H1 (cell line): ENCODE measurements at regions not wholly inside any gene's neighbourhood (a gene's known extent, or its start where the extent isn't known, plus 50 kb on each side); places are given as distances from the start of the nearest gene placed in this dataset.

Experiments
- CTCF ChIA-PET: fragments of 300-600 bp; sonication (Branson Sonifier 250); formaldehyde crosslinking; loops from one replicate; lab custom pipeline; 2021; ENCODE audit not compliant: partially characterized antibody; lab: Charles Lee
- POLR2A ChIA-PET: fragments of 300-600 bp; sonication (Branson Sonifier 250); formaldehyde crosslinking; loops from one replicate; lab custom pipeline; 2021; ENCODE audit warnings: inconsistent platforms; ENCODE audit not compliant: partially characterized antibody; lab: Charles Lee
- DNase-seq, 2 experiments: peaks; one replicate each; pipeline versions ENCODE4 v3.0.0 to v3.0.0-alpha.2; 2010 to 2022; ENCODE audit warnings: low spot score in 2 of 2, low read depth in 1 of 2, mixed read lengths in 1 of 2
- FAIRE-seq: peaks from 2 replicates; lab custom pipeline; 2011; peaks lifted over from hg19 to GRCh38; lab: Jason Lieb, UNC
- H2AFZ ChIP-seq: 2 replicates; pipeline ENCODE4 v1.8.1; 2012; ENCODE audit warnings: low read length, inconsistent platforms
- H2AK5ac ChIP-seq: 2 replicates; pipeline ENCODE4 v1.6.1; 2013; ENCODE audit warnings: low read depth, low read length
- H2BK120ac ChIP-seq: replicated peaks from 2 replicates; pipeline ENCODE3; 2013; ENCODE audit warnings: low read depth, low read length, inconsistent platforms
- H2BK12ac ChIP-seq: 2 replicates; pipeline ENCODE4 v1.6.1; 2013; ENCODE audit warnings: low read depth, low read length
- H2BK15ac ChIP-seq: 2 replicates; pipeline ENCODE4 v1.6.1; 2013; ENCODE audit warnings: low read length
- H2BK20ac ChIP-seq: 2 replicates; pipeline ENCODE4 v1.6.1; 2013; ENCODE audit warnings: low read length
- H2BK5ac ChIP-seq: 2 replicates; pipeline ENCODE4 v1.6.1; 2013; ENCODE audit warnings: low read depth, low read length
- H3K14ac ChIP-seq: 2 replicates; pipeline ENCODE4 v1.6.1; 2013; ENCODE audit warnings: inconsistent platforms; ENCODE audit not compliant: insufficient read length
- H3K18ac ChIP-seq: 2 replicates; pipeline ENCODE4 v1.6.1; 2013; ENCODE audit warnings: low read length; ENCODE audit errors: extremely low read depth
- H3K23ac ChIP-seq: 2 replicates; pipeline ENCODE4 v1.6.1; 2013; ENCODE audit warnings: inconsistent platforms; ENCODE audit not compliant: insufficient read length
- H3K23me2 ChIP-seq: 2 replicates; pipeline ENCODE4 v1.6.1; 2013; ENCODE audit warnings: low read depth, low read length
- H3K27ac ChIP-seq: 2 replicates; pipeline ENCODE4 v1.6.1; 2011; ENCODE audit warnings: low read depth, low read length, inconsistent platforms
- H3K27me3 ChIP-seq, 4 experiments: replicated peaks in 1 of 4; 1 replicate in 1 of 4; 2 replicates in 3 of 4; pipeline versions ENCODE4 v1.6.1 to v1.8.1; 2011 to 2013; ENCODE audit warnings: low read length in 3 of 4, mild to moderate bottlenecking in 3 of 4, inconsistent platforms in 2 of 4, mixed read lengths in 2 of 4, moderate library complexity in 1 of 4; ENCODE audit not compliant: control insufficient read depth in 3 of 4, insufficient read depth in 3 of 4; ENCODE audit errors: extremely low read depth in 1 of 4
- H3K36me3 ChIP-seq, 4 experiments: 2 replicates each; pipeline versions ENCODE4 v1.6.1 to v1.8.1; 2011 to 2013; ENCODE audit warnings: mild to moderate bottlenecking in 4 of 4, low read length in 3 of 4, moderate library complexity in 2 of 4, control low read depth in 1 of 4, inconsistent platforms in 1 of 4; ENCODE audit not compliant: insufficient read depth in 4 of 4, control insufficient read depth in 2 of 4
- H3K4ac ChIP-seq: replicated peaks from 2 replicates; pipeline ENCODE3; 2013; ENCODE audit warnings: low read length, low read depth, mixed read lengths, inconsistent platforms; ENCODE audit not compliant: insufficient read length
- H3K4me1 ChIP-seq, 4 experiments: replicated peaks in 1 of 4; 1 replicate in 1 of 4; 2 replicates in 3 of 4; pipeline versions ENCODE4 v1.6.1 to v1.8.1; 2011 to 2013; ENCODE audit warnings: low read length in 3 of 4, inconsistent platforms in 2 of 4, mixed read lengths in 1 of 4; ENCODE audit not compliant: insufficient read depth in 4 of 4, control insufficient read depth in 3 of 4
- H3K4me2 ChIP-seq, 2 experiments: 2 replicates each; pipeline versions ENCODE4 v1.6.1 to v1.8.1; 2011 to 2013; ENCODE audit warnings: low read depth in 2 of 2, low read length in 2 of 2, control low read depth in 1 of 2, inconsistent platforms in 1 of 2, mild to moderate bottlenecking in 1 of 2; ENCODE audit not compliant: insufficient read depth in 1 of 2
- H3K4me3 ChIP-seq, 4 experiments: fragments of 200-600, 300-600 bp in 1 of 4; sonication (generic), shearing (Covaris generic), sonication (Bioruptor Twin) in 1 of 4; 2 replicates each; pipeline versions ENCODE4 v1.5.1 to v1.8.1; 2011 to 2016; ENCODE audit warnings: low read length in 4 of 4, low read depth in 3 of 4, control low read depth in 2 of 4, inconsistent platforms in 2 of 4, mild to moderate bottlenecking in 2 of 4, mixed read lengths in 1 of 4, moderate library complexity in 1 of 4; ENCODE audit not compliant: insufficient read depth in 2 of 4; ENCODE audit errors: extremely low read depth in 1 of 4
- H3K56ac ChIP-seq: replicated peaks from 2 replicates; pipeline ENCODE3; 2013; ENCODE audit warnings: low read depth, mild to moderate bottlenecking, mixed read lengths, low read length, inconsistent platforms; ENCODE audit not compliant: insufficient read length
- H3K79me1 ChIP-seq: 2 replicates; pipeline ENCODE4 v1.6.1; 2013; ENCODE audit warnings: low read depth, low read length, control low read depth
- H3K79me2 ChIP-seq, 2 experiments: 2 replicates each; pipeline versions ENCODE4 v1.6.1 to v1.8.1; 2012 to 2013; ENCODE audit warnings: low read length in 2 of 2, mild to moderate bottlenecking in 2 of 2, inconsistent platforms in 1 of 2; ENCODE audit not compliant: insufficient read depth in 2 of 2, control insufficient read depth in 1 of 2
- H3K9ac ChIP-seq, 4 experiments: replicated peaks in 1 of 4; 1 replicate in 1 of 4; 2 replicates in 3 of 4; pipeline versions ENCODE4 v1.6.1 to v1.8.1; 2011 to 2013; ENCODE audit warnings: low read depth in 3 of 4, low read length in 3 of 4, control low read depth in 2 of 4, mild to moderate bottlenecking in 2 of 4, moderate library complexity in 2 of 4, inconsistent platforms in 1 of 4; ENCODE audit errors: extremely low read depth in 1 of 4
- H3K9me3 ChIP-seq, 2 experiments: 2 replicates each; pipeline versions ENCODE4 v1.6.1 to v1.8.1; 2012 to 2013; ENCODE audit warnings: mild to moderate bottlenecking in 2 of 2, moderate library complexity in 2 of 2, control low read depth in 1 of 2, inconsistent platforms in 1 of 2, low read depth in 1 of 2, low read length in 1 of 2, mixed read lengths in 1 of 2; ENCODE audit not compliant: insufficient read depth in 2 of 2
- H4K20me1 ChIP-seq, 2 experiments: replicated peaks in 1 of 2; 2 replicates each; pipeline versions ENCODE3 to v1.8.1; 2011 to 2013; ENCODE audit warnings: inconsistent platforms in 2 of 2, low read length in 2 of 2, mild to moderate bottlenecking in 1 of 2; ENCODE audit not compliant: insufficient read depth in 2 of 2, control insufficient read depth in 1 of 2
- H4K5ac ChIP-seq: 2 replicates; pipeline ENCODE4 v1.6.1; 2013; ENCODE audit warnings: low read length, low read depth, mixed read lengths, inconsistent platforms; ENCODE audit not compliant: insufficient read length
- H4K8ac ChIP-seq: 2 replicates; pipeline ENCODE4 v1.8.0; 2013; ENCODE audit warnings: mild to moderate bottlenecking, moderate library complexity, low read length, inconsistent platforms; ENCODE audit not compliant: insufficient read depth; ENCODE audit errors: extremely low read depth
- H4K91ac ChIP-seq: replicated peaks from 2 replicates; pipeline ENCODE3; 2013; ENCODE audit warnings: low read length, mixed read lengths, inconsistent platforms; ENCODE audit not compliant: insufficient read length
- FOSL1 ChIP-seq: IDR thresholded peaks from 2 replicates; pipeline ENCODE4 v1.6.1; 2011; ENCODE audit warnings: mild to moderate bottlenecking, low read depth, low read length, moderate library complexity; ENCODE audit not compliant: insufficient read depth
- KDM5A ChIP-seq: fragments of 200-600 bp; IDR thresholded peaks from 2 replicates; pipeline ENCODE4 v1.7.1; 2012; ENCODE audit warnings: mild to moderate bottlenecking, low read length, inconsistent platforms, mixed read lengths
- SP1 ChIP-seq: IDR thresholded peaks from 2 replicates; pipeline ENCODE4 v1.6.1; 2011; ENCODE audit warnings: low read depth, low read length
- TAF1 ChIP-seq: IDR thresholded peaks from 2 replicates; pipeline ENCODE4 v1.6.1; 2011; ENCODE audit warnings: mild to moderate bottlenecking, low read depth, low read length
- ZNF274 ChIP-seq: IDR thresholded peaks from 2 replicates; pipeline ENCODE4 v1.7.0; 2012; ENCODE audit warnings: low read length, borderline replicate concordance; ENCODE audit errors: extremely low read depth
- WGBS, 2 experiments: shearing (Covaris generic) in 1 of 2; methylation state at CpG; one replicate each; pipeline versions ENCODE4 v1.1.6 to v1.1.7; 2013 to 2015; ENCODE audit warnings: low lambda C conversion rate in 2 of 2, mixed read lengths in 2 of 2, inconsistent platforms in 1 of 2, low coverage in 1 of 2, missing lambda C conversion rate in 1 of 2; ENCODE audit not compliant: insufficient replicate concordance in 2 of 2, insufficient coverage in 1 of 2, insufficient read length in 1 of 2; ENCODE audit errors: extremely low coverage in 1 of 2, missing lambda C conversion rate in 1 of 2; 5-methylcytosine and 5-hydroxymethylcytosine counted together

- no peak overlapping the region for H2AFZ ChIP-seq
These were observed 268.2 kb upstream of the SSTR1 start for GRCh38 chr14:37939442-37940028.

More at GRCh38 chr14:37939442-37940028, 268.2 kb upstream of the SSTR1 start:
- no peak overlapping the region for H4K8ac ChIP-seq
- H3K18ac ChIP-seq: no peak overlapping the region
- H4K20me1 ChIP-seq: no peaks in the 10 kb centered on the region
- H4K91ac ChIP-seq: no peak overlapping the region
- no peak for DNase-seq
- H3K14ac ChIP-seq: no peak overlapping the region
- no peaks in the 10 kb centered on the region for H3K23me2 ChIP-seq
- WGBS, 2 experiments: 89% methylated on average over 6 of the region's 6 CpGs; no CpG with 5 or more reads in 1 of the 2 experiments
- H3K4me2 ChIP-seq: no peak overlapping the region
- H3K4me3 ChIP-seq: no peak overlapping the region
- no peaks in the 10 kb centered on the region for H3K27me3 ChIP-seq
- ChIA-PET CTCF (interaction anchor here (0.7 to 3.3 kb wide), 3 partner anchors 12 to 108 kb away, joined by 3 to 11 read pairs (median 3); no protein-coding TSS in a partner anchor), POLR2A (interaction anchor here (1.0 to 1.2 kb wide), 3 partner anchors 258 to 263 kb away, joined by 3 to 4 read pairs (median 4); no protein-coding TSS in a partner anchor)
- no peak overlapping the region for H2BK120ac ChIP-seq
- no peak overlapping the region for H2BK20ac ChIP-seq
- H2BK12ac ChIP-seq: no peak overlapping the region
- H2BK15ac ChIP-seq: no peak overlapping the region
- no peak for TF ChIP-seq SP1
- TF ChIP-seq KDM5A: no peak
- no peak for TF ChIP-seq ZNF274
- no peak for TF ChIP-seq TAF1
- no peak for TF ChIP-seq FOSL1
- no peak overlapping the region for H3K9ac ChIP-seq
- H2BK5ac ChIP-seq: no peak overlapping the region
- no peak overlapping the region for H4K5ac ChIP-seq
- no peak overlapping the region for H3K4ac ChIP-seq
- no peaks in the 10 kb centered on the region for H3K79me2 ChIP-seq
- no peaks in the 10 kb centered on the region for H3K4me1 ChIP-seq
- no peak overlapping the region for H3K27ac ChIP-seq
- H3K36me3 ChIP-seq: no peaks in the 10 kb centered on the region
- peaks cover 0 to 2% of the 10 kb centered on the region in 2 experiments; a peak in 1 of 4 replicates for H3K9me3 ChIP-seq
- no peak overlapping the region for H2AK5ac ChIP-seq
- FAIRE-seq: no peak
- no peak overlapping the region for H3K56ac ChIP-seq
- no peaks in the 10 kb centered on the region for H3K79me1 ChIP-seq
- no peak overlapping the region for H3K23ac ChIP-seq
